Testis (tissue), 2 donors: ENCODE measurements at regions not wholly inside any gene's neighbourhood (a gene's known extent, or its start where the extent isn't known, plus 50 kb on each side); places are given as distances from the start of the nearest gene placed in this dataset.
"Not testable (repeated sequence)": the region's sequence is repeated elsewhere in the genome, so short reads cannot be mapped to it uniquely, and the experiment has no call there.

ENCODE experiments used
- POLR2A ChIP-seq: fragments of 450-650 bp; IDR thresholded peaks from one replicate; pipeline ENCODE4 v1.6.1; 2017; ENCODE audit warnings: antibody characterized with exemption, mild to moderate bottlenecking, moderate library complexity
- TF ChIP-seq, protein P1 (sequence below), 3 experiments: fragments of 450-650 bp in 2 of 3; fragments of 200-600 bp in 1 of 3; sonication (generic) in 1 of 3; IDR thresholded peaks; one replicate each; pipeline ENCODE4 v1.5.1; 2016 to 2019; ENCODE audit warnings: antibody characterized with exemption in 3 of 3, mild to moderate bottlenecking in 2 of 3, moderate library complexity in 1 of 3

DNA sequence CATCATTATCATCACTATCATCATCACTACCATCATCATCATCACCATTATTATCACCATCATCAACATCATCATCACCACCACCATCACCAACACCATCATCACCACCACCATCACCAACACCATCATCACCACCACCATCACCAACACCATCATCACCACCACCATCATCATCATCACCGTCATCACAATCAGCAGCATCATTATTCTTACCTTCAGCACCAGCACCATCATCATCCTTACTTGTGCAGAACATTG lies 155.2 kb downstream of the ACTR3B start:
- TF ChIP-seq, protein P1, sequence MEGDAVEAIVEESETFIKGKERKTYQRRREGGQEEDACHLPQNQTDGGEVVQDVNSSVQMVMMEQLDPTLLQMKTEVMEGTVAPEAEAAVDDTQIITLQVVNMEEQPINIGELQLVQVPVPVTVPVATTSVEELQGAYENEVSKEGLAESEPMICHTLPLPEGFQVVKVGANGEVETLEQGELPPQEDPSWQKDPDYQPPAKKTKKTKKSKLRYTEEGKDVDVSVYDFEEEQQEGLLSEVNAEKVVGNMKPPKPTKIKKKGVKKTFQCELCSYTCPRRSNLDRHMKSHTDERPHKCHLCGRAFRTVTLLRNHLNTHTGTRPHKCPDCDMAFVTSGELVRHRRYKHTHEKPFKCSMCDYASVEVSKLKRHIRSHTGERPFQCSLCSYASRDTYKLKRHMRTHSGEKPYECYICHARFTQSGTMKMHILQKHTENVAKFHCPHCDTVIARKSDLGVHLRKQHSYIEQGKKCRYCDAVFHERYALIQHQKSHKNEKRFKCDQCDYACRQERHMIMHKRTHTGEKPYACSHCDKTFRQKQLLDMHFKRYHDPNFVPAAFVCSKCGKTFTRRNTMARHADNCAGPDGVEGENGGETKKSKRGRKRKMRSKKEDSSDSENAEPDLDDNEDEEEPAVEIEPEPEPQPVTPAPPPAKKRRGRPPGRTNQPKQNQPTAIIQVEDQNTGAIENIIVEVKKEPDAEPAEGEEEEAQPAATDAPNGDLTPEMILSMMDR (IDR thresholded peaks at IDR 0.05), result not testable (repeated sequence)
- not testable (repeated sequence) for TF ChIP-seq POLR2A
